Lower leg skin (tissue), 4 donors: ENCODE measurements at regions not wholly inside any gene's neighbourhood (a gene's known extent, or its start where the extent isn't known, plus 50 kb on each side); places are given as distances from the start of the nearest gene placed in this dataset.

Experiments
- DNase-seq, 2 donors: peaks; one replicate each; pipeline ENCODE4 v3.0.0-alpha.2; 2019; ENCODE audit warnings: low spot score in 2 of 2
- H3K4me3 ChIP-seq: fragments of 200-600 bp; sonication (generic); 2 replicates; pipeline ENCODE4 v1.5.1; 2017; ENCODE audit warnings: mild to moderate bottlenecking, low read depth; ENCODE audit not compliant: poor library complexity, severe bottlenecking
- CTCF ChIP-seq, 3 donors: fragments of 450-650 bp; IDR thresholded peaks; one replicate each; pipeline ENCODE4 v1.5.1; 2016; ENCODE audit warnings: antibody characterized with exemption in 3 of 3, mild to moderate bottlenecking in 3 of 3, moderate library complexity in 2 of 3
- POLR2A ChIP-seq, 2 donors: fragments of 450-650 bp; IDR thresholded peaks; one replicate each; pipeline ENCODE4 v1.6.1; 2016 to 2017; ENCODE audit warnings: antibody characterized with exemption in 2 of 2, mild to moderate bottlenecking in 1 of 2, moderate library complexity in 1 of 2
- WGBS, 2 donors: methylation state at CpG; one replicate each; pipeline ENCODE4 v1.1.5; 2018; 5-methylcytosine and 5-hydroxymethylcytosine counted together
- intact Hi-C: fragments of 100-400 bp; cut with DNase I; formaldehyde crosslinking; loops from one replicate; pipeline ENCODE4 v1.15.0; 2023; ENCODE audit warnings: low total_unique reads

GRCh38 chr2:38149531-38149930 lies 73.6 kb upstream of the CYP1B1 start:
- TF ChIP-seq POLR2A (IDR thresholded peaks at IDR 0.05) (no peak), CTCF (IDR thresholded peaks at IDR 0.05) (no peak)
- WGBS, 2 donors, result 77 to 85% methylated on average over 2 of the region's 2 CpGs
- intact Hi-C loops, result no loop called here

GRCh38 chr2:38148501-38148900 lies 72.5 kb upstream of the CYP1B1 start:
- 84 to 86% methylated on average over 5 of the region's 5 CpGs for WGBS, 2 donors
- no peak for TF ChIP-seq CTCF (IDR thresholded peaks at IDR 0.05)
- TF ChIP-seq POLR2A (IDR thresholded peaks at IDR 0.05), result no peak
- no peak overlapping the region for H3K4me3 ChIP-seq
- intact Hi-C loops, result no loop called here
- DNase-seq, result no peak

More at GRCh38 chr2:38149531-38149930, 73.6 kb upstream of the CYP1B1 start:
- H3K4me3 ChIP-seq, result no peak overlapping the region
- no peak for DNase-seq

GRCh38 chr2:38147333-38148121 lies 71.6 kb upstream of the CYP1B1 start:
- H3K4me3 ChIP-seq, result no peak overlapping the region
- no peak for DNase-seq
- WGBS, 2 donors, result 86 to 95% methylated on average over 8 of the region's 8 CpGs
- intact Hi-C loops, result no loop called here
- TF ChIP-seq CTCF (IDR thresholded peaks at IDR 0.05), result no peak
- no peak for TF ChIP-seq POLR2A (IDR thresholded peaks at IDR 0.05)

GRCh38 chr2:38146907-38147307 lies 71.0 kb upstream of the CYP1B1 start:
- 51 to 61% methylated on average over 3 of the region's 3 CpGs for WGBS, 2 donors
- no peak for DNase-seq
- TF ChIP-seq CTCF (IDR thresholded peaks at IDR 0.05), result no peak
- TF ChIP-seq POLR2A (IDR thresholded peaks at IDR 0.05), result no peak
- no peak overlapping the region for H3K4me3 ChIP-seq
- intact Hi-C loops, result no loop called here

- no peak for DNase-seq
- intact Hi-C loops, result no loop called here
- TF ChIP-seq CTCF (IDR thresholded peaks at IDR 0.05) (no peak), POLR2A (IDR thresholded peaks at IDR 0.05) (no peak)
- no peak overlapping the region for H3K4me3 ChIP-seq
- whole genome bisulfite sequencing, 2 donors, result 38 to 49% methylated on average over 7 of the region's 7 CpGs
These were observed 70.4 kb upstream of the CYP1B1 start for GRCh38 chr2:38146275-38146906.
